ENCODE measurements at regions not wholly inside any gene's neighbourhood (a gene's known extent, or its start where the extent isn't known, plus 50 kb on each side); places are given as distances from the start of the nearest gene placed in this dataset.

- POLR2A ChIA-PET = no interaction called here
Measured at GRCh38 chr2:153222231-153223165, 256.1 kb downstream of the RPRM start.

GRCh38 chr2:153221506-153221905, 257.1 kb downstream of the RPRM start:
- ChIA-PET POLR2A (no interaction called here), CTCF (no interaction called here)
- Histone ChIP-seq H3K36me3 (ENCODE audit: control insufficient read depth, insufficient read depth, low read length) (no peaks in the 10 kb centered on the region), H3K27me3 (ENCODE audit: control insufficient read depth, insufficient read depth, low read length) (no peaks in the 10 kb centered on the region), H3K4me3 (ENCODE audit: low read depth, low read length) (no peak overlapping the region)
- no peak for TF ChIP-seq CTCF (IDR thresholded peaks at IDR 0.05; ENCODE audit: insufficient read depth, low read depth, low read length)
- DNase-seq (ENCODE audit: low read depth) = no peak

More at GRCh38 chr2:153222231-153223165, 256.1 kb downstream of the RPRM start:
- DNase-seq (ENCODE audit: low read depth) = no peak
- H3K4me3 ChIP-seq (ENCODE audit: low read depth, low read length) = no peak overlapping the region
- CTCF ChIA-PET = no interaction called here
- no peak for TF ChIP-seq CTCF (IDR thresholded peaks at IDR 0.05; ENCODE audit: insufficient read depth, low read depth, low read length)
- H3K36me3 ChIP-seq (ENCODE audit: control insufficient read depth, insufficient read depth, low read length) = no peaks in the 10 kb centered on the region
- H3K27me3 ChIP-seq (ENCODE audit: control insufficient read depth, insufficient read depth, low read length) = no peaks in the 10 kb centered on the region

GRCh38 chr2:153221087-153221486, 257.5 kb downstream of the RPRM start:
- Histone ChIP-seq H3K4me3 (ENCODE audit: low read depth, low read length) (no peak overlapping the region), H3K27me3 (ENCODE audit: control insufficient read depth, insufficient read depth, low read length) (no peaks in the 10 kb centered on the region), H3K36me3 (ENCODE audit: control insufficient read depth, insufficient read depth, low read length) (no peaks in the 10 kb centered on the region)
- POLR2A ChIA-PET = no interaction called here
- no peak for DNase-seq (ENCODE audit: low read depth)
- CTCF ChIA-PET = no interaction called here
- no peak for TF ChIP-seq CTCF (IDR thresholded peaks at IDR 0.05; ENCODE audit: insufficient read depth, low read depth, low read length)

GRCh38 chr2:153218851-153219250, 259.7 kb downstream of the RPRM start:
- ChIA-PET CTCF (no interaction called here), POLR2A (no interaction called here)
- H3K4me3 ChIP-seq (ENCODE audit: low read depth, low read length) = no peak overlapping the region
- H3K27me3 ChIP-seq (ENCODE audit: control insufficient read depth, insufficient read depth, low read length) = no peaks in the 10 kb centered on the region
- H3K36me3 ChIP-seq (ENCODE audit: control insufficient read depth, insufficient read depth, low read length) = no peaks in the 10 kb centered on the region
- TF ChIP-seq CTCF (IDR thresholded peaks at IDR 0.05; ENCODE audit: insufficient read depth, low read depth, low read length) = no peak
- no peak for DNase-seq (ENCODE audit: low read depth)

- ChIA-PET POLR2A (no interaction called here), CTCF (no interaction called here)
- H3K4me3 ChIP-seq (ENCODE audit: low read depth, low read length) = no peak overlapping the region
- H3K36me3 ChIP-seq (ENCODE audit: control insufficient read depth, insufficient read depth, low read length) = no peaks in the 10 kb centered on the region
- TF ChIP-seq CTCF (IDR thresholded peaks at IDR 0.05; ENCODE audit: insufficient read depth, low read depth, low read length) = no peak
- no peaks in the 10 kb centered on the region for H3K27me3 ChIP-seq (ENCODE audit: control insufficient read depth, insufficient read depth, low read length)
- DNase-seq (ENCODE audit: low read depth) = no peak
Measured at GRCh38 chr2:153214337-153214736, 264.2 kb downstream of the RPRM start.

Measured in BJ (cell line).